ENCODE measurements at regions not wholly inside any gene's neighbourhood (a gene's known extent, or its start where the extent isn't known, plus 50 kb on each side); places are given as distances from the start of the nearest gene placed in this dataset.
A peak's percentile ranks its signal among the peaks of the same experiment; 100 is the strongest.

DNA sequence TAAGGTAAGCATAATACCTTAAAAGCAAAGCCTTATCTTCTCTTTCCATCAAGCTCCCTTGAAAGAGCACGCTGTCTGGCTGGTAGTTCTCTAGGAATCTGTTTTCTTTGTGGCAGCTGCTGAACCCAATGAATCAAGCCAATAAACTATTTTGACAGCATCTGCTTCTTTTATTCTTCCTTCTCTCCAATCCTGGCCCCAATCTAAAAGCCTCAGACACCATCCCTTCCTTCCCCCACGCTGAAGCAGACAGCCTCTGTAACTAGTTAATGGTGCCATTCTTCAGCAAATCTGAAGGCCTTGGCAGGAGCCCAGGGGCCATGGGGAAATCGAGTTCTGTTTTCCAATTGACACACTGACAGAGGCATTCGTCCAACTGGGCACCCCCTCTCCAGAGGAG, 186.6 kb upstream of the LYZL1 start:
- intact Hi-C loops (cut with DNase I) = no loop called here
- peak; percentile 44 for TF ChIP-seq POLR2AphosphoS5 (IDR thresholded peaks at IDR 0.05)
- TF ChIP-seq POLR2A (IDR thresholded peaks at IDR 0.05) = no peak
- 5% methylated on average over 4 of the region's 4 CpGs for WGBS

GRCh38 chr10:29102636-29103035, 186.2 kb upstream of the LYZL1 start:
- Histone ChIP-seq H3K4me3 (no peak overlapping the region), H3K9me3 (no peaks in the 10 kb centered on the region), H3K27me3 (replicated peaks; ENCODE audit: insufficient read depth) (no peaks in the 10 kb centered on the region), H3K4me1 (replicated peaks) (peaks cover 20% of the 10 kb centered on the region), H3K36me3 (no peaks in the 10 kb centered on the region), H3K27ac (peak overlapping the region; percentile 15 to 39)
- TF ChIP-seq CTCF (IDR thresholded peaks at IDR 0.05) = no peak
- no peak for TF ChIP-seq POLR2AphosphoS5 (IDR thresholded peaks at IDR 0.05)
- TF ChIP-seq POLR2A (IDR thresholded peaks at IDR 0.05) = no peak
- intact Hi-C loops (cut with DNase I) = no loop called here
- no peak for DNase-seq (ENCODE audit: low spot score)
- 51% methylated on average over 3 of the region's 3 CpGs for WGBS

More for the DNA sequence above, 186.6 kb upstream of the LYZL1 start:
- peak overlapping the region; percentile 15 to 39 for H3K27ac ChIP-seq
- peak; percentile 19 for DNase-seq (ENCODE audit: low spot score)
- no peaks in the 10 kb centered on the region for H3K9me3 ChIP-seq
- H3K36me3 ChIP-seq = no peaks in the 10 kb centered on the region
- H3K27me3 ChIP-seq (replicated peaks; ENCODE audit: insufficient read depth) = no peaks in the 10 kb centered on the region
- H3K4me1 ChIP-seq (replicated peaks) = peaks cover 20% of the 10 kb centered on the region
- H3K4me3 ChIP-seq = no peak overlapping the region

DNA sequence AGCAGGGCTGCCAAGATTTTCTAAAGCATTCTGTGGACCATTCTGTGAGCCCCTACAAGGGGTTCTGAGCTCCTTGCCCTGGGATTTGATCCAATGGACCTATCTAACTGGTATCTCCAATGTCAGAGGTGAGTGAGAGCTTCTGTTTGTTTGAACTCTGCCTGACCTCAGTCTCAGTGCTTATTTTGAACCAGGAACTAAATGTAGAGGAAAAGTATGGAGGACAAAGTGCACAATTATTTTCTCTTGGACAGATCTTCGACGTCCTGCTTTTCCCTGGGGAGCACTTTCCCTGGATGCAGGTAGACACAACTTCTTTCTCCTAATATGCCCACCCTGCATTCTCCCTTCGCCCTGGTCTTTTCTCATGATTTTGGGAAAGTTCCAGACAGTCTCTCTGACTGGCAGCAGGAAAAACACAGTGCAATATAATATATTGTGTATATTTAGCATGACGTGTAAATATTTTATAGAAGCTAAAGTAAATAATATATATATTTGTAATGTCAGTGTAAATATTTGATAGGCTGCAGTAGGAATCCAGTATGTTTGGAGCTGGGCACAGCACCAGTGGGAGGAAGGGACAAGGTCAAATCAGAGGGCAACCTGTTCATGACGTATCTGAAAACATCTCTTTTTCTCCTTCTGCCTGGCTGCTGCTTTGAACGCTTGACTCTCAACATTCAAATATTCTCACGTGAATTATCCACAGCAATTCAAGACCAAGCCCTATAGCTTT, 184.0 kb upstream of the LYZL1 start:
- no peaks in the 10 kb centered on the region for H3K27me3 ChIP-seq (replicated peaks; ENCODE audit: insufficient read depth)
- no peak for DNase-seq (ENCODE audit: low spot score)
- H3K36me3 ChIP-seq = no peaks in the 10 kb centered on the region
- WGBS = 58% methylated on average over 7 of the region's 7 CpGs
- H3K27ac ChIP-seq = peak overlapping the region in 1 of 2 donors; percentile 74
- intact Hi-C loops (cut with DNase I) = no loop called here
- H3K4me3 ChIP-seq = no peak overlapping the region
- peaks cover 20% of the 10 kb centered on the region for H3K4me1 ChIP-seq (replicated peaks)
- no peaks in the 10 kb centered on the region for H3K9me3 ChIP-seq
- TF ChIP-seq POLR2AphosphoS5 (IDR thresholded peaks at IDR 0.05) (peak; percentile 38), POLR2A (IDR thresholded peaks at IDR 0.05) (no peak)

DNA sequence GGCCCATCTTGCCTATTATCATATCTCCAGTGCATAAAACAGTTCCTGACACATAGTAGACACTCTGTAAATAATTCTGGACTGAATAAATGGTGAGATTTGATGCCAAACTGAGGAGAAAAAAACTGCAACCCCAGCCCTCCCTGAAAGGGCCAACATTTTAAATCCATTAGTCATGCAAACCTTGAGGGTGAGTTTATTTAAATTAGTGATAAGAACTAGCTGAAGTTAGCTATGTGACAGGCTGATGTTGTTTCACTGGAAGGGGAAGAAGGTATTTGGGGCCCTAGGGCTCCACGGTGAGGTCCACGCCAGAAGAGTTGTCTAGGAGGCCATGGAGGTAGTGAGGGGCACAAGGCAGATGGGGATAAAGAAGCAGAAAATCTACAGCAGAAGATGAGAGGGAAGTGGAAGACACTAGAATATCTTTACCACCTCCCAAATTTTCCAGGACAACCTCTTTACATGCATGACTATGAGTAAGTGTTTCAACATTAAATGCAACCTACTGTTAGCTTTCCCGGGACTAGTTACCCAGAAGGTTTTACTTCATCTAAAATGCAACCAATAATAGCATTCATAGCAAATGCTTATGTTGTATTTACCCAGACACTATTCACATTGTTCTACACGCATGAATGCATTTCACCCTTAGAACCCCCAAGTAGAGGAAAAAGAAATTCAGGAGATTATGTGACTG, 183.2 kb upstream of the LYZL1 start:
- Histone ChIP-seq H3K4me1 (replicated peaks) (peaks cover 12% of the 10 kb centered on the region), H3K4me3 (no peak overlapping the region), H3K27ac (peak overlapping the region in 1 of 2 donors; percentile 74), H3K27me3 (replicated peaks; ENCODE audit: insufficient read depth) (no peaks in the 10 kb centered on the region), H3K36me3 (no peaks in the 10 kb centered on the region), H3K9me3 (no peaks in the 10 kb centered on the region)
- no peak for DNase-seq (ENCODE audit: low spot score)
- intact Hi-C loops (cut with DNase I) = no loop called here
- no peak for TF ChIP-seq POLR2A (IDR thresholded peaks at IDR 0.05)
- no peak for TF ChIP-seq CTCF (IDR thresholded peaks at IDR 0.05)
- no peak for TF ChIP-seq POLR2AphosphoS5 (IDR thresholded peaks at IDR 0.05)
- WGBS = 92% methylated on average over 4 of the region's 4 CpGs

- no peaks in the 10 kb centered on the region for H3K27me3 ChIP-seq (replicated peaks; ENCODE audit: insufficient read depth)
- H3K27ac ChIP-seq = peak overlapping the region in 1 of 2 donors; percentile 74
- H3K4me3 ChIP-seq = no peak overlapping the region
- no peaks in the 10 kb centered on the region for H3K36me3 ChIP-seq
- 65% methylated on average over 4 of the region's 4 CpGs for WGBS
- no peak for TF ChIP-seq POLR2AphosphoS5 (IDR thresholded peaks at IDR 0.05)
- TF ChIP-seq CTCF (IDR thresholded peaks at IDR 0.05) = no peak
- TF ChIP-seq POLR2A (IDR thresholded peaks at IDR 0.05) = no peak
- no peak for DNase-seq (ENCODE audit: low spot score)
- intact Hi-C loops (cut with DNase I) = no loop called here
- H3K4me1 ChIP-seq (replicated peaks) = peaks cover 12% of the 10 kb centered on the region
- H3K9me3 ChIP-seq = no peaks in the 10 kb centered on the region
Observed at GRCh38 chr10:29106287-29106686, 182.6 kb upstream of the LYZL1 start.
